Kidney (tissue), 13 donors: ENCODE measurements at regions not wholly inside any gene's neighbourhood (a gene's known extent, or its start where the extent isn't known, plus 50 kb on each side); places are given as distances from the start of the nearest gene placed in this dataset.

ENCODE experiments used
- DNase-seq, 5 donors: peaks; one replicate each; pipeline ENCODE4 v3.0.0-alpha.2; 2013 to 2020
- FAIRE-seq: peaks from 2 replicates; lab custom pipeline; 2012; peaks lifted over from hg19 to GRCh38; lab: Jason Lieb, UNC
- H3K27ac ChIP-seq, 2 donors: one replicate each; pipeline ENCODE4 v1.7.0; 2013; ENCODE audit warnings: low read depth in 2 of 2, low read length in 2 of 2, inconsistent platforms in 1 of 2
- H3K27me3 ChIP-seq: one replicate; pipeline ENCODE4 v1.7.1; 2013; ENCODE audit warnings: low read length, inconsistent platforms; ENCODE audit not compliant: control insufficient read depth, insufficient read depth
- H3K36me3 ChIP-seq, 3 donors: one replicate each; pipeline versions ENCODE4 v1.7.0 to v1.7.1; 2013; ENCODE audit warnings: low read length in 3 of 3, control low read depth in 1 of 3, inconsistent platforms in 1 of 3; ENCODE audit not compliant: insufficient read depth in 3 of 3, control insufficient read depth in 2 of 3
- H3K4me1 ChIP-seq, 3 donors: one replicate each; pipeline versions ENCODE4 v1.7.0 to v1.7.1; 2013; ENCODE audit warnings: low read length in 3 of 3, inconsistent platforms in 1 of 3, low read depth in 1 of 3; ENCODE audit not compliant: control insufficient read depth in 2 of 3, insufficient read depth in 2 of 3
- H3K4me3 ChIP-seq, 3 donors: one replicate each; pipeline versions ENCODE4 v1.7.0 to v1.8.1; 2013; ENCODE audit warnings: low read length in 3 of 3, control low read depth in 1 of 3, inconsistent platforms in 1 of 3
- H3K9ac ChIP-seq, 3 donors: one replicate each; pipeline versions ENCODE4 v1.7.0 to v1.7.1; 2013; ENCODE audit warnings: low read length in 3 of 3, control low read depth in 1 of 3, inconsistent platforms in 1 of 3
- H3K9me3 ChIP-seq, 3 donors: one replicate each; pipeline versions ENCODE4 v1.7.0 to v1.7.1; 2013; ENCODE audit warnings: low read length in 3 of 3, control low read depth in 1 of 3, inconsistent platforms in 1 of 3; ENCODE audit not compliant: control insufficient read depth in 2 of 3, insufficient read depth in 1 of 3
- CTCF ChIP-seq: IDR thresholded peaks from 3 replicates; pipeline ENCODE4 v1.5.1; 2012; ENCODE audit warnings: mild to moderate bottlenecking, moderate library complexity, borderline replicate concordance; ENCODE audit not compliant: insufficient read depth; ENCODE audit errors: extremely low read depth
- intact Hi-C: fragments of 100-400 bp; cut with DNase I; formaldehyde crosslinking; loops from one replicate; pipeline ENCODE4 v1.11.1; 2022
- donor health status: control.
- donor health status: control.
- donor health status: control.
- donor health status: control.
- donor health status: control.
- donor health status: DM: yes; HTN: yes; CAD: no.
- donor health status: Normal renal cell carcinoma (clear cell type).

GRCh38 chr4:26034849-26035248 is 120.8 kb downstream of the SMIM20 start:
- DNase-seq (no peak), FAIRE-seq (no peak)
- Histone ChIP-seq H3K27ac (no peak overlapping the region), H3K36me3 (no peaks in the 10 kb centered on the region), H3K4me3 (no peak overlapping the region), H3K27me3 (no peaks in the 10 kb centered on the region), H3K4me1 (no peaks in the 10 kb centered on the region), H3K9ac (no peak overlapping the region), H3K9me3 (no peaks in the 10 kb centered on the region)
- intact Hi-C loops = no loop called here
- TF ChIP-seq CTCF = no peak

- FAIRE-seq (no peak), DNase-seq (no peak)
- H3K4me1 ChIP-seq = no peaks in the 10 kb centered on the region
- no peaks in the 10 kb centered on the region for H3K27me3 ChIP-seq
- intact Hi-C loops = no loop called here
- H3K4me3 ChIP-seq = no peak overlapping the region
- H3K36me3 ChIP-seq = no peaks in the 10 kb centered on the region
- H3K9me3 ChIP-seq = no peaks in the 10 kb centered on the region
- no peak overlapping the region for H3K9ac ChIP-seq
- TF ChIP-seq CTCF = no peak
- no peak overlapping the region for H3K27ac ChIP-seq
Observed at GRCh38 chr4:26035921-26036320, 121.9 kb downstream of the SMIM20 start.

- H3K4me1 ChIP-seq = no peaks in the 10 kb centered on the region
- no peak overlapping the region for H3K27ac ChIP-seq
- no peaks in the 10 kb centered on the region for H3K9me3 ChIP-seq
- intact Hi-C loops = no loop called here
- H3K27me3 ChIP-seq = no peaks in the 10 kb centered on the region
- H3K9ac ChIP-seq = no peak overlapping the region
- FAIRE-seq (no peak), DNase-seq (peak in 2 of 5 donors; percentile 37 to 56)
- H3K36me3 ChIP-seq = no peaks in the 10 kb centered on the region
- no peak overlapping the region for H3K4me3 ChIP-seq
- no peak for TF ChIP-seq CTCF
Observed at GRCh38 chr4:26039639-26040359, 125.8 kb downstream of the SMIM20 start.

GRCh38 chr4:26044524-26044923 is 130.5 kb downstream of the SMIM20 start:
- no peaks in the 10 kb centered on the region for H3K27me3 ChIP-seq
- H3K36me3 ChIP-seq = no peaks in the 10 kb centered on the region
- intact Hi-C loops = no loop called here
- no peak overlapping the region for H3K9ac ChIP-seq
- no peaks in the 10 kb centered on the region for H3K9me3 ChIP-seq
- FAIRE-seq (no peak), DNase-seq (no peak)
- no peak overlapping the region for H3K27ac ChIP-seq
- H3K4me1 ChIP-seq = no peaks in the 10 kb centered on the region
- H3K4me3 ChIP-seq = no peak overlapping the region
- no peak for TF ChIP-seq CTCF
